GM12873 (cell line): ENCODE measurements at regions not wholly inside any gene's neighbourhood (a gene's known extent, or its start where the extent isn't known, plus 50 kb on each side); places are given as distances from the start of the nearest gene placed in this dataset.

Experiments
- CTCF ChIP-seq: IDR thresholded peaks from 2 replicates; pipeline ENCODE4 v1.5.1; 2012; ENCODE audit warnings: low read depth, mild to moderate bottlenecking, moderate library complexity, low read length, control low read depth; ENCODE audit not compliant: insufficient read depth; ENCODE audit errors: missing control alignments

GRCh38 chr19:30673336-30673735 is 301.2 kb downstream of the ZNF536 start:
- TF ChIP-seq CTCF: no peak

- no peak for TF ChIP-seq CTCF
Observed at GRCh38 chr19:30672926-30673325, 300.7 kb downstream of the ZNF536 start.

- TF ChIP-seq CTCF: no peak
Observed at GRCh38 chr19:30671622-30672051, 299.5 kb downstream of the ZNF536 start.

- no peak for TF ChIP-seq CTCF
Observed at GRCh38 chr19:30671367-30671619, 299.1 kb downstream of the ZNF536 start.

GRCh38 chr19:30670562-30671366 is 298.6 kb downstream of the ZNF536 start:
- TF ChIP-seq CTCF: no peak

GRCh38 chr19:30670011-30670329 is 297.8 kb downstream of the ZNF536 start:
- TF ChIP-seq CTCF: no peak

- peak; percentile 75 for TF ChIP-seq CTCF
Observed at GRCh38 chr19:30669329-30670010, 297.3 kb downstream of the ZNF536 start.
